Psoas muscle (tissue), 7 donors: ENCODE measurements at regions not wholly inside any gene's neighbourhood (a gene's known extent, or its start where the extent isn't known, plus 50 kb on each side); places are given as distances from the start of the nearest gene placed in this dataset.

Experiments used
- ATAC-seq, 4 donors: fragments of 200-7000 bp; cut with Tn5 transposase; one replicate each; pipeline ENCODE4 v1.9.1; 2020; ENCODE audit warnings: moderate library complexity in 3 of 4, mild to moderate bottlenecking in 2 of 4
- DNase-seq, 2 donors: peaks; one replicate each; pipeline ENCODE4 v3.0.0-alpha.2; 2020
- H3K27ac ChIP-seq: fragments of 200-600 bp; one replicate; pipeline ENCODE4 v1.8.0; 2022
- H3K27me3 ChIP-seq, 3 donors: fragments of 200-600 bp in 1 of 3; one replicate each; pipeline versions ENCODE4 v1.6.1 to v1.8.0; 2013 to 2022; ENCODE audit warnings: low read length in 2 of 3, mild to moderate bottlenecking in 2 of 3, moderate library complexity in 1 of 3; ENCODE audit not compliant: insufficient read depth in 3 of 3
- H3K36me3 ChIP-seq, 2 donors: fragments of 200-600 bp in 1 of 2; one replicate each; pipeline versions ENCODE4 v1.6.1 to v1.8.0; 2013 to 2022; ENCODE audit warnings: low read depth in 1 of 2, mild to moderate bottlenecking in 1 of 2, moderate library complexity in 1 of 2; ENCODE audit not compliant: insufficient read depth in 1 of 2
- H3K4me1 ChIP-seq: fragments of 200-600 bp; one replicate; pipeline ENCODE4 v1.8.0; 2022
- H3K4me3 ChIP-seq: fragments of 200-600 bp; one replicate; pipeline ENCODE4 v1.8.0; 2022; ENCODE audit warnings: mild to moderate bottlenecking
- H3K9me3 ChIP-seq: fragments of 200-600 bp; one replicate; pipeline ENCODE4 v1.8.0; 2022
- WGBS, 3 donors: extraction: QIAGEN DNeasy Blood & Tissue Kit; methylation state at CpG; one replicate each; pipeline versions ENCODE4 v1.1.6 to v1.1.7; 2013; 5-methylcytosine and 5-hydroxymethylcytosine counted together
- intact Hi-C, 2 donors: fragments of 100-400 bp; cut with DNase I; formaldehyde crosslinking; loops; one replicate each; pipeline versions ENCODE4 v1.11.0 to v1.14.2; 2022
- TF ChIP-seq, protein P1 (sequence below): fragments of 200-600 bp; IDR thresholded peaks from one replicate; pipeline ENCODE4 v1.8.0; 2022; ENCODE audit warnings: antibody characterized with exemption
- donor health status: healthy with polysubstance abuse.
- donor health status: DM: no; HTN: no; CAD: no; lungs with moderate emphysema.
- donor health status: Bipolar disorder and iron deficiency.
- donor health status: healthy.
- donor health status: DM: yes; HTN: yes; CAD: no.
- donor health status: DM: no; HTN: no; CAD: no.
- donor health status: DM: yes; HTN: yes; CAD: no.

GRCh38 chr7:123355576-123356190 lies 155.9 kb upstream of the SLC13A1 start:
- intact Hi-C loops, result no loop called here
- no peak for ATAC-seq
- Histone ChIP-seq H3K36me3 (no peaks in the 10 kb centered on the region), H3K27me3 (no peaks in the 10 kb centered on the region), H3K27ac (no peak overlapping the region), H3K4me1 (no peaks in the 10 kb centered on the region), H3K4me3 (no peak overlapping the region), H3K9me3 (no peaks in the 10 kb centered on the region)
- TF ChIP-seq, protein P1, sequence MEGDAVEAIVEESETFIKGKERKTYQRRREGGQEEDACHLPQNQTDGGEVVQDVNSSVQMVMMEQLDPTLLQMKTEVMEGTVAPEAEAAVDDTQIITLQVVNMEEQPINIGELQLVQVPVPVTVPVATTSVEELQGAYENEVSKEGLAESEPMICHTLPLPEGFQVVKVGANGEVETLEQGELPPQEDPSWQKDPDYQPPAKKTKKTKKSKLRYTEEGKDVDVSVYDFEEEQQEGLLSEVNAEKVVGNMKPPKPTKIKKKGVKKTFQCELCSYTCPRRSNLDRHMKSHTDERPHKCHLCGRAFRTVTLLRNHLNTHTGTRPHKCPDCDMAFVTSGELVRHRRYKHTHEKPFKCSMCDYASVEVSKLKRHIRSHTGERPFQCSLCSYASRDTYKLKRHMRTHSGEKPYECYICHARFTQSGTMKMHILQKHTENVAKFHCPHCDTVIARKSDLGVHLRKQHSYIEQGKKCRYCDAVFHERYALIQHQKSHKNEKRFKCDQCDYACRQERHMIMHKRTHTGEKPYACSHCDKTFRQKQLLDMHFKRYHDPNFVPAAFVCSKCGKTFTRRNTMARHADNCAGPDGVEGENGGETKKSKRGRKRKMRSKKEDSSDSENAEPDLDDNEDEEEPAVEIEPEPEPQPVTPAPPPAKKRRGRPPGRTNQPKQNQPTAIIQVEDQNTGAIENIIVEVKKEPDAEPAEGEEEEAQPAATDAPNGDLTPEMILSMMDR, result no peak
- no peak for DNase-seq
- 40 to 50% (median 43%) methylated on average over 5 of the region's 5 CpGs for WGBS, 3 donors

- DNase-seq, result no peak
- Histone ChIP-seq H3K4me3 (no peak overlapping the region), H3K4me1 (no peaks in the 10 kb centered on the region), H3K9me3 (no peaks in the 10 kb centered on the region), H3K36me3 (no peaks in the 10 kb centered on the region), H3K27ac (no peak overlapping the region), H3K27me3 (no peaks in the 10 kb centered on the region)
- ATAC-seq, result no peak
- WGBS, 3 donors, result 82 to 94% (median 87%) methylated on average over 2 of the region's 2 CpGs
- TF ChIP-seq, protein P1, result no peak
- intact Hi-C loops, result no loop called here
Measured at GRCh38 chr7:123352973-123353372, 153.2 kb upstream of the SLC13A1 start.

DNA sequence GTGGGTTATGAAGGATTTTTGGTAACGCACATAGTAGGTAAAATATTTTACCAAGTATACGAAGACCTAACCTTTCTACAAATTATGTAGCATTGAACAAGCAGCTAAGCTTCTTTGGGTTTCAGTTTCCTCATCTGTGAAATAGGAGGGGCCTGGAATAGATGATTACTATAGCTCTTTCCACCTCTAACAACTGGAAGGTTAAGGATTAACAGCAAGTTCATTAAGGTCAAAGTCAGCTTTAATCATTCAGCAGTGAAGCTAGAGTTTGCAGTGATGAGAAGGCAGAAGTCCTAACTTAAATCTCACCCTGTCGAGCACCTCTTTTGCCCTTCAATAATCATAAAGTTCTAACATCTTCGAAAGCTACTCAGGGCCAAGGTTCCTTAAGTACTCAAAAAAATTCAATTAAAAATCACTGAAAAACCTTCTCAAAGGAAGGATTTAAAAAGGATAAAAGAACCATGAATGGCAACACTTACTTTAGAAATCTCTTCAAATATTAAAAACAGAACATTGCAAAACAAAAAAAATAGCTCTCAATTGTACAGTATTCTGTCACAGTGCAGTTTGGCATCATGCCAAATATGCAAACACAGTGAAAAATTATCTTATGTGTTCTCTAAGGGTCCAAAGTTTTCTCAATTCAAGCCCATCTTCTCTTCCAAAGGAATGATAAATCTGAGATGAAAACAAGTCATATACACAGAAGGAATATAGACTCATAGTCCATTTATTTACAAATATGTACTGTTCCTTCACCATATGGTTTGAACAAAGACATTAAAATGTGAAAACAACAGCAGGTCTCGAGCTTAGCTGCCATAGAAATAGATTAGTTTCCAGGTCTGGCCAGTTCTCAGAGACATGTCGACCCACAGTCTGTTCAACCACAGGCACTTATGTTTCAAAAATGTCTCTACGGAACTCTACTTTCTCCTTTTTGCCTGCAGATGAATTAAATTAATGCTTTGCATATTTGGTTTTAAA lies 152.0 kb upstream of the SLC13A1 start:
- DNase-seq, result no peak
- no peak overlapping the region for H3K27ac ChIP-seq
- no peak overlapping the region for H3K4me3 ChIP-seq
- no peaks in the 10 kb centered on the region for H3K36me3 ChIP-seq
- TF ChIP-seq, protein P1, result no peak
- ATAC-seq, result no peak
- 64 to 66% (median 65%) methylated on average over 7 of the region's 7 CpGs for WGBS, 3 donors
- H3K4me1 ChIP-seq, result no peaks in the 10 kb centered on the region
- H3K9me3 ChIP-seq, result no peaks in the 10 kb centered on the region
- H3K27me3 ChIP-seq, result no peaks in the 10 kb centered on the region
- intact Hi-C loops, result no loop called here

GRCh38 chr7:123351027-123351426 lies 151.3 kb upstream of the SLC13A1 start:
- ATAC-seq (no peak), DNase-seq (no peak)

More at GRCh38 chr7:123351027-123351426, 151.3 kb upstream of the SLC13A1 start:
- intact Hi-C loops, result no loop called here
- Histone ChIP-seq H3K4me1 (no peaks in the 10 kb centered on the region), H3K36me3 (no peaks in the 10 kb centered on the region), H3K9me3 (no peaks in the 10 kb centered on the region), H3K27ac (no peak overlapping the region), H3K27me3 (no peaks in the 10 kb centered on the region), H3K4me3 (no peak overlapping the region)
- 89 to 92% (median 91%) methylated on average over 3 of the region's 3 CpGs for WGBS, 3 donors
- TF ChIP-seq, protein P1, result no peak
